ENCODE measurements at regions not wholly inside any gene's neighbourhood (a gene's known extent, or its start where the extent isn't known, plus 50 kb on each side); places are given as distances from the start of the nearest gene placed in this dataset.
"Not testable (repeated sequence)": the region's sequence is repeated elsewhere in the genome, so short reads cannot be mapped to it uniquely, and the experiment has no call there.

GRCh38 chr5:74440341-74440740, 200.2 kb downstream of the ENC1 start:
- Histone ChIP-seq H3K27me3 (ENCODE audit: control insufficient read depth, insufficient read depth, low read length) (no peaks in the 10 kb centered on the region), H3K36me3 (replicated peaks; ENCODE audit: control insufficient read depth, insufficient read depth, low read length) (no peaks in the 10 kb centered on the region), H3K4me3 (ENCODE audit: insufficient read depth, low read depth, low read length) (no peak overlapping the region)
- no peak for DNase-seq

GRCh38 chr5:74437870-74438269, 202.7 kb downstream of the ENC1 start:
- not testable (repeated sequence) for DNase-seq; H3K4me3 ChIP-seq (ENCODE audit: insufficient read depth, low read depth, low read length); H3K36me3 ChIP-seq (replicated peaks; ENCODE audit: control insufficient read depth, insufficient read depth, low read length); H3K27me3 ChIP-seq (ENCODE audit: control insufficient read depth, insufficient read depth, low read length)

GRCh38 chr5:74433896-74434829, 206.4 kb downstream of the ENC1 start:
- H3K27me3 ChIP-seq (ENCODE audit: control insufficient read depth, insufficient read depth, low read length), result no peaks in the 10 kb centered on the region
- H3K4me3 ChIP-seq (ENCODE audit: insufficient read depth, low read depth, low read length), result no peak overlapping the region
- peak; percentile 37 for DNase-seq
- no peaks in the 10 kb centered on the region for H3K36me3 ChIP-seq (replicated peaks; ENCODE audit: control insufficient read depth, insufficient read depth, low read length)

- Histone ChIP-seq H3K4me3 (ENCODE audit: insufficient read depth, low read depth, low read length) (no peak overlapping the region), H3K27me3 (ENCODE audit: control insufficient read depth, insufficient read depth, low read length) (no peaks in the 10 kb centered on the region), H3K36me3 (replicated peaks; ENCODE audit: control insufficient read depth, insufficient read depth, low read length) (no peaks in the 10 kb centered on the region)
- peak; percentile 69 for DNase-seq
Observed at GRCh38 chr5:74433255-74433895, 207.2 kb downstream of the ENC1 start.

GRCh38 chr5:74432721-74433120, 207.8 kb downstream of the ENC1 start:
- Histone ChIP-seq H3K36me3 (replicated peaks; ENCODE audit: control insufficient read depth, insufficient read depth, low read length) (no peaks in the 10 kb centered on the region), H3K27me3 (ENCODE audit: control insufficient read depth, insufficient read depth, low read length) (no peaks in the 10 kb centered on the region), H3K4me3 (ENCODE audit: insufficient read depth, low read depth, low read length) (no peak overlapping the region)
- no peak for DNase-seq

- no peaks in the 10 kb centered on the region for H3K36me3 ChIP-seq (replicated peaks; ENCODE audit: control insufficient read depth, insufficient read depth, low read length)
- no peak for DNase-seq
- no peaks in the 10 kb centered on the region for H3K27me3 ChIP-seq (ENCODE audit: control insufficient read depth, insufficient read depth, low read length)
- H3K4me3 ChIP-seq (ENCODE audit: insufficient read depth, low read depth, low read length), result no peak overlapping the region
Observed at GRCh38 chr5:74432216-74432615, 208.3 kb downstream of the ENC1 start.

GRCh38 chr5:74431290-74431669, 209.2 kb downstream of the ENC1 start:
- no peak overlapping the region for H3K4me3 ChIP-seq (ENCODE audit: insufficient read depth, low read depth, low read length)
- DNase-seq, result no peak
- H3K36me3 ChIP-seq (replicated peaks; ENCODE audit: control insufficient read depth, insufficient read depth, low read length), result no peaks in the 10 kb centered on the region
- H3K27me3 ChIP-seq (ENCODE audit: control insufficient read depth, insufficient read depth, low read length), result no peaks in the 10 kb centered on the region

- Histone ChIP-seq H3K36me3 (replicated peaks; ENCODE audit: control insufficient read depth, insufficient read depth, low read length) (no peaks in the 10 kb centered on the region), H3K4me3 (ENCODE audit: insufficient read depth, low read depth, low read length) (no peak overlapping the region), H3K27me3 (ENCODE audit: control insufficient read depth, insufficient read depth, low read length) (no peaks in the 10 kb centered on the region)
- DNase-seq, result no peak
Observed at GRCh38 chr5:74430631-74431289, 209.8 kb downstream of the ENC1 start.

GRCh38 chr5:74429495-74429894, 211.0 kb downstream of the ENC1 start:
- Histone ChIP-seq H3K4me3 (ENCODE audit: insufficient read depth, low read depth, low read length) (no peak overlapping the region), H3K36me3 (replicated peaks; ENCODE audit: control insufficient read depth, insufficient read depth, low read length) (no peaks in the 10 kb centered on the region), H3K27me3 (ENCODE audit: control insufficient read depth, insufficient read depth, low read length) (no peaks in the 10 kb centered on the region)
- DNase-seq, result no peak

- Histone ChIP-seq H3K4me3 (ENCODE audit: insufficient read depth, low read depth, low read length) (no peak overlapping the region), H3K27me3 (ENCODE audit: control insufficient read depth, insufficient read depth, low read length) (no peaks in the 10 kb centered on the region), H3K36me3 (replicated peaks; ENCODE audit: control insufficient read depth, insufficient read depth, low read length) (no peaks in the 10 kb centered on the region)
- no peak for DNase-seq
Observed at GRCh38 chr5:74428876-74429275, 211.7 kb downstream of the ENC1 start.

GRCh38 chr5:74428275-74428674, 212.3 kb downstream of the ENC1 start:
- H3K27me3 ChIP-seq (ENCODE audit: control insufficient read depth, insufficient read depth, low read length), result no peaks in the 10 kb centered on the region
- no peaks in the 10 kb centered on the region for H3K36me3 ChIP-seq (replicated peaks; ENCODE audit: control insufficient read depth, insufficient read depth, low read length)
- no peak overlapping the region for H3K4me3 ChIP-seq (ENCODE audit: insufficient read depth, low read depth, low read length)
- DNase-seq, result no peak

GRCh38 chr5:74426506-74426905, 214.0 kb downstream of the ENC1 start:
- H3K27me3 ChIP-seq (ENCODE audit: control insufficient read depth, insufficient read depth, low read length), result no peaks in the 10 kb centered on the region
- no peaks in the 10 kb centered on the region for H3K36me3 ChIP-seq (replicated peaks; ENCODE audit: control insufficient read depth, insufficient read depth, low read length)
- no peak for DNase-seq
- H3K4me3 ChIP-seq (ENCODE audit: insufficient read depth, low read depth, low read length), result no peak overlapping the region

- Histone ChIP-seq H3K4me3 (ENCODE audit: insufficient read depth, low read depth, low read length) (no peak overlapping the region), H3K36me3 (replicated peaks; ENCODE audit: control insufficient read depth, insufficient read depth, low read length) (no peaks in the 10 kb centered on the region), H3K27me3 (ENCODE audit: control insufficient read depth, insufficient read depth, low read length) (no peaks in the 10 kb centered on the region)
- DNase-seq, result no peak
Observed at GRCh38 chr5:74424162-74424868, 216.2 kb downstream of the ENC1 start.

- no peak for DNase-seq
- H3K36me3 ChIP-seq (replicated peaks; ENCODE audit: control insufficient read depth, insufficient read depth, low read length), result no peaks in the 10 kb centered on the region
- no peak overlapping the region for H3K4me3 ChIP-seq (ENCODE audit: insufficient read depth, low read depth, low read length)
- no peaks in the 10 kb centered on the region for H3K27me3 ChIP-seq (ENCODE audit: control insufficient read depth, insufficient read depth, low read length)
Observed at GRCh38 chr5:74423383-74423782, 217.1 kb downstream of the ENC1 start.
